Breast epithelium (tissue), 3 donors: ENCODE measurements at regions not wholly inside any gene's neighbourhood (a gene's known extent, or its start where the extent isn't known, plus 50 kb on each side); places are given as distances from the start of the nearest gene placed in this dataset.

ENCODE experiments used
- POLR2A ChIP-seq: fragments of 450-650 bp; IDR thresholded peaks from one replicate; pipeline ENCODE4 v1.6.1; 2016; ENCODE audit warnings: antibody characterized with exemption, mild to moderate bottlenecking, moderate library complexity
- TF ChIP-seq, protein P1 (sequence below), 3 donors: fragments of 450-650 bp; IDR thresholded peaks; one replicate each; pipeline ENCODE4 v1.5.1; 2016 to 2017; ENCODE audit warnings: antibody characterized with exemption in 3 of 3, mild to moderate bottlenecking in 3 of 3, moderate library complexity in 3 of 3

DNA sequence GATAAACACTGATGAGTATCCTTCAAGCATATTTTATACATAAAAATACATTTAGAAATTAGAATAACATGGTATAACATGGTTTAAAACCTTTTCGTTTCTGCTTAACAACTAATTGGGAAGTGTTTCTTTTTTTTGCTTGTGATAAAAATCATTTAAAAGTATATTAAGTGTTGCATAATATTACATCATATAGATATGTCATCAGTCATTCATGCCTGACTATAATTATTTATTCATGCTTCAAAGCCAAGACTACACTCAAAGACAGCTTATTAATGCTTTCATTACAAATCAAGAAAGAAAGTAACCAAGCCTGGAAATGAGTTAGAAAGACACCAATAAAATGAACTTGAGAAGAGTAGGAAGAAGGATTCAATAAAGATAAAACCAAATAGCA lies 136.6 kb upstream of the TP63 start:
- TF ChIP-seq, protein P1, sequence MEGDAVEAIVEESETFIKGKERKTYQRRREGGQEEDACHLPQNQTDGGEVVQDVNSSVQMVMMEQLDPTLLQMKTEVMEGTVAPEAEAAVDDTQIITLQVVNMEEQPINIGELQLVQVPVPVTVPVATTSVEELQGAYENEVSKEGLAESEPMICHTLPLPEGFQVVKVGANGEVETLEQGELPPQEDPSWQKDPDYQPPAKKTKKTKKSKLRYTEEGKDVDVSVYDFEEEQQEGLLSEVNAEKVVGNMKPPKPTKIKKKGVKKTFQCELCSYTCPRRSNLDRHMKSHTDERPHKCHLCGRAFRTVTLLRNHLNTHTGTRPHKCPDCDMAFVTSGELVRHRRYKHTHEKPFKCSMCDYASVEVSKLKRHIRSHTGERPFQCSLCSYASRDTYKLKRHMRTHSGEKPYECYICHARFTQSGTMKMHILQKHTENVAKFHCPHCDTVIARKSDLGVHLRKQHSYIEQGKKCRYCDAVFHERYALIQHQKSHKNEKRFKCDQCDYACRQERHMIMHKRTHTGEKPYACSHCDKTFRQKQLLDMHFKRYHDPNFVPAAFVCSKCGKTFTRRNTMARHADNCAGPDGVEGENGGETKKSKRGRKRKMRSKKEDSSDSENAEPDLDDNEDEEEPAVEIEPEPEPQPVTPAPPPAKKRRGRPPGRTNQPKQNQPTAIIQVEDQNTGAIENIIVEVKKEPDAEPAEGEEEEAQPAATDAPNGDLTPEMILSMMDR (IDR thresholded peaks at IDR 0.05): no peak
- TF ChIP-seq POLR2A: no peak
